ENCODE measurements at regions not wholly inside any gene's neighbourhood (a gene's known extent, or its start where the extent isn't known, plus 50 kb on each side); places are given as distances from the start of the nearest gene placed in this dataset.

DNA sequence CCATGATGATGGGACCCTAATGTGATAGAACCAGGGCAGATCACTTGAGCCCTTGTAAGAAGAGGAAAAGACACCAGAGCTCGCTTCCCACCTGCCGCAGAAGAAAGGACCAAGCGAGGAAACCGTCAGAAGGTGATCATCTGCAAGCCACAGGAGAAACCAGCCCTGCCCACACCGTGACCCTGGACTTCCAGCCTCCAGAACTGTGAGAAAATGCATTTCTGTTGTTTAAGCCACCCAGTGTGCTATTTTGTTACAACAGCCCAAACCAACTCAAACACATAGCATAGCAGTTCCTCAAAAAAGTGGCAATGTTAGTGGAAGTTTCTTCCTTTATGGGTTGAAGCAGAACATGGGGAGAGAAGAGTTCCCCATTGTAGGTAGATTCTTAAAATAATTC lies 107.9 kb upstream of the BCL2L14 start:
- TF ChIP-seq, protein P1, sequence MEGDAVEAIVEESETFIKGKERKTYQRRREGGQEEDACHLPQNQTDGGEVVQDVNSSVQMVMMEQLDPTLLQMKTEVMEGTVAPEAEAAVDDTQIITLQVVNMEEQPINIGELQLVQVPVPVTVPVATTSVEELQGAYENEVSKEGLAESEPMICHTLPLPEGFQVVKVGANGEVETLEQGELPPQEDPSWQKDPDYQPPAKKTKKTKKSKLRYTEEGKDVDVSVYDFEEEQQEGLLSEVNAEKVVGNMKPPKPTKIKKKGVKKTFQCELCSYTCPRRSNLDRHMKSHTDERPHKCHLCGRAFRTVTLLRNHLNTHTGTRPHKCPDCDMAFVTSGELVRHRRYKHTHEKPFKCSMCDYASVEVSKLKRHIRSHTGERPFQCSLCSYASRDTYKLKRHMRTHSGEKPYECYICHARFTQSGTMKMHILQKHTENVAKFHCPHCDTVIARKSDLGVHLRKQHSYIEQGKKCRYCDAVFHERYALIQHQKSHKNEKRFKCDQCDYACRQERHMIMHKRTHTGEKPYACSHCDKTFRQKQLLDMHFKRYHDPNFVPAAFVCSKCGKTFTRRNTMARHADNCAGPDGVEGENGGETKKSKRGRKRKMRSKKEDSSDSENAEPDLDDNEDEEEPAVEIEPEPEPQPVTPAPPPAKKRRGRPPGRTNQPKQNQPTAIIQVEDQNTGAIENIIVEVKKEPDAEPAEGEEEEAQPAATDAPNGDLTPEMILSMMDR (IDR thresholded peaks at IDR 0.05) = no peak

DNA sequence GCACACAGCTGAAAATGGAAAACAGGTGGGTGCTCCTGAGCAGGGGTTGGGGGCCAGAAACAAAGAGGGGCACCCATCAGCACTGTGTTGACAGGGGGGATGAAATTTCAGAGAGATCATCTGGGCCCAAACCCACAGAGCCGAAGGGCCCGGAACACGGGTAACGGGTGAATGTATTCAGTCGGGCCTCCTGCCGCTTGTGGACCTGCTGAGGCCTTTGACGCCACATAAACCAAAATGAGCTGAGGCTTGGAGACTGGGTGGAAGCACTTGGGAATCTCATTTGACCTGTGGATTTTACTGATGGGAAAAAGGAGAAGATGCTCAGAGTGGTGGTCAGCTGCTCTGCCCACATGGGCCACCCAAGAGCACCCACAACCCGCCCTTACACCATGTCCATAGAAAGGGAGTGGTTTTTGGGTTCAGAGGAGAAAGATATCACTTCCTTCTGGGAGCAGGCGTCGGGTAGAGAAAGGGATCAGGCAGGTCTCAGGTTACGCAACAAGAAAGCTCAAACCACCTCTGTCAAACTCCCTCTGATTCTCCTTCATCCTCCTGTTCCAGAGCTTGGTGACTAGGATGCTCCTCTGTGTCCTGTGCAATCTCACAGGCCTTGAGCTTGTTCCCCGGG lies 106.8 kb upstream of the BCL2L14 start:
- Histone ChIP-seq H3K4me3 (no peak overlapping the region), H3K27me3 (replicated peaks; ENCODE audit: insufficient read depth) (no peaks in the 10 kb centered on the region), H3K4me1 (ENCODE audit: control insufficient read depth in 1 of 2, low read depth in 2 of 2) (no peaks in the 10 kb centered on the region), H3K9me3 (no peaks in the 10 kb centered on the region), H3K27ac (no peak overlapping the region), H3K36me3 (no peaks in the 10 kb centered on the region)
- TF ChIP-seq, protein P1 (IDR thresholded peaks at IDR 0.05) = no peak
- DNase-seq (ENCODE audit: low spot score) (no peak), ATAC-seq (ENCODE audit: insufficient number of reproducible peaks, low FRiP score, low read depth) (no peak)

More for the DNA sequence above, 107.9 kb upstream of the BCL2L14 start:
- Histone ChIP-seq H3K27ac (no peak overlapping the region), H3K4me1 (ENCODE audit: control insufficient read depth in 1 of 2, low read depth in 2 of 2) (no peaks in the 10 kb centered on the region), H3K36me3 (no peaks in the 10 kb centered on the region), H3K4me3 (no peak overlapping the region), H3K27me3 (replicated peaks; ENCODE audit: insufficient read depth) (no peaks in the 10 kb centered on the region), H3K9me3 (no peaks in the 10 kb centered on the region)
- ATAC-seq (ENCODE audit: insufficient number of reproducible peaks, low FRiP score, low read depth) (no peak), DNase-seq (ENCODE audit: low spot score) (no peak)

DNA sequence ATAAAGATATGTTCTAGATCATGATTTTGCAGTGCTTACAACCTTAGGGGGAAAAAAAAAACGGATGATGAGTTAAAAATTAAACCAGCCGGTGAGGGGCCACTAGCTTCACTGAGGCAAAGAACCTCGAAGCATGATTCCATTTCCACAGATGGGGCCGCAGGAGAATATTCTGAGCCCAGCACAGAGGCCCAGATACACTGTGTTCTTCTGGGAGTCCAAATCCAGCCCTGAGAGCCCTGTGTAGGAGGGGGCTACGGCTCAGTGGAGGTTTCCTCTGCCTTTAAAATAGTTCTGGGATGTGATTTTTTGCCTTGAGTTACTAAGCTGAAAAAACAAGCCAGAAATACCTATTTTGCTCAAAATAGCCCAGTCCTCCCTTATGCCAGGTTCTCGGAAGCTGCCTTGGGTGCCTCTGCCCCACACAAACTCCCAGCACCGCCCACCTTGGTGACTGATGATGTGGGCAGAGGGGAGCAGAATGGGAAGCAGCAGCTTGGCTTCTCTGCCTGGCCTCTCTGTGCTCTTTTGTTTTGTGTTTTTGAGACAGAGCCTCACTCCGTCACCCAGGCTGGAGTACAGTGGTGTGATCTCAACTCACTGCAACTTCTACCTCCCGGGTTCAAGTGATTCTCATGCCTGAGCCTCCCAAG lies 105.4 kb upstream of the BCL2L14 start:
- H3K27me3 ChIP-seq (replicated peaks; ENCODE audit: insufficient read depth) = no peaks in the 10 kb centered on the region
- TF ChIP-seq, protein P1 (IDR thresholded peaks at IDR 0.05) = no peak
- no peaks in the 10 kb centered on the region for H3K36me3 ChIP-seq
- no peak overlapping the region for H3K27ac ChIP-seq
- H3K9me3 ChIP-seq = no peaks in the 10 kb centered on the region
- no peaks in the 10 kb centered on the region for H3K4me1 ChIP-seq (ENCODE audit: control insufficient read depth in 1 of 2, low read depth in 2 of 2)
- DNase-seq (ENCODE audit: low spot score) (no peak), ATAC-seq (ENCODE audit: insufficient number of reproducible peaks, low FRiP score, low read depth) (no peak)
- no peak overlapping the region for H3K4me3 ChIP-seq

DNA sequence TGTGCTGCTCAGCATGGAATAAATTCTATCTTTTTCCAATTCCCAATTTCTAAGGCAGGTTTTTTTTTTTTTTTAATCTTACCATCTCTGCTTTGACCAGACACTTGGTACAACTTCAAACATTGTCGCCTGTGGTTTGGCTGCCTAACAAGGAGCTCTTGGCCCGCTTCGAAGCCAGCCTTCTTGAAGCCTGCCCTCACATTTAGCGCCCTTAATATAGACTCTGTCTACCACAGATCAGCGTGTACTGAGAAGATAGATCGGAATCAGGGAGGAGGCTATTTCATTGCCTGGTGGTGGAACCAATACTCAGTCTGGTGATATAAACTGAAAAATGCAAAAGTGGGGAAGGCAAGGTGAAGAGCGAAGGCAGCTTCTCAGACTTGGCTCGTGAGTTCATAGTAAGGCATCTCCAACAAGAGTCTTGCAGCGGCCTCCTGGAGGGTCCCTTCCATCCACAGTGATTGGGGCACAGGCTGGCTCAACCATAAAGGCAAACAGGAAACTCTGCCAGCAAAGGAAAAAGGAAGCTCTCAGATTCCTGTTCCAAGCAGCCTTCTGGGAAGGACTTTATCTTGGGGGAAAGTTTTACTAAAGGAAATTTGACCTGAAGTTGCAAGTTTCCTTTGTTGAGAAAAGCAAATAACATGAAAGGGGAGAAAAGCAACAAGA lies 103.2 kb upstream of the BCL2L14 start:
- no peak for ATAC-seq (ENCODE audit: insufficient number of reproducible peaks, low FRiP score, low read depth)
- no peaks in the 10 kb centered on the region for H3K4me1 ChIP-seq (ENCODE audit: control insufficient read depth in 1 of 2, low read depth in 2 of 2)
- no peak overlapping the region for H3K4me3 ChIP-seq
- TF ChIP-seq, protein P1 (IDR thresholded peaks at IDR 0.05) = no peak
- H3K27me3 ChIP-seq (replicated peaks; ENCODE audit: insufficient read depth) = no peaks in the 10 kb centered on the region
- H3K36me3 ChIP-seq = no peaks in the 10 kb centered on the region
- no peak for DNase-seq (ENCODE audit: low spot score)
- H3K27ac ChIP-seq = no peak overlapping the region
- H3K9me3 ChIP-seq = no peaks in the 10 kb centered on the region

DNA sequence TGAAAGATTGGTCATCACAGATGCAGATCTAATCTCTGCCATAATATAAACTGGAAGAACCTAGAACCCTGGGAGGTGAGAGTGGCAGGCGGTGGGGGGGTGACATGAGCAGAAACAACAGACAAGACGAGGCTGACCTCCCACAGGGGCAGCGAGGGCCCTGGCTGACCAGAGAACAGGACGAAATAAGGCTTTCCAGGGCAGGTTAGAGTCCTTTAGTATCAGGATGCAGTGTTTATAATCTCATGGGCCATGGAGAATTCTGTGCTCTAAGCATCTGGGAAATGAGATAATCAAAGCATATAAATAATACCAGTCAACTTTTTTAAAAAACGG lies 102.7 kb upstream of the BCL2L14 start:
- Histone ChIP-seq H3K9me3 (no peaks in the 10 kb centered on the region), H3K4me3 (no peak overlapping the region), H3K36me3 (no peaks in the 10 kb centered on the region), H3K4me1 (ENCODE audit: control insufficient read depth in 1 of 2, low read depth in 2 of 2) (no peaks in the 10 kb centered on the region), H3K27ac (no peak overlapping the region), H3K27me3 (replicated peaks; ENCODE audit: insufficient read depth) (no peaks in the 10 kb centered on the region)
- DNase-seq (ENCODE audit: low spot score) = no peak
- no peak for ATAC-seq (ENCODE audit: insufficient number of reproducible peaks, low FRiP score, low read depth)
- TF ChIP-seq, protein P1 (IDR thresholded peaks at IDR 0.05) = no peak
